NB4 (cell line): ENCODE measurements at regions not wholly inside any gene's neighbourhood (a gene's known extent, or its start where the extent isn't known, plus 50 kb on each side); places are given as distances from the start of the nearest gene placed in this dataset.

Source experiments
- DNase-seq: peaks from one replicate; pipeline ENCODE4 v3.0.0; 2010; ENCODE audit warnings: low read depth
- H3K4me3 ChIP-seq: one replicate; pipeline ENCODE4 v1.5.1; 2011; ENCODE audit warnings: mild to moderate bottlenecking, low read depth, low read length, moderate library complexity
- MYC ChIP-seq: IDR thresholded peaks from 2 replicates; pipeline ENCODE4 v1.6.1; 2011; ENCODE audit warnings: low read depth, low read length
- POLR2A ChIP-seq: IDR thresholded peaks from 2 replicates; pipeline ENCODE4 v1.6.1; 2011; ENCODE audit warnings: mild to moderate bottlenecking; ENCODE audit not compliant: insufficient read length; ENCODE audit errors: extremely low read depth
- TF ChIP-seq, protein P1 (sequence below): IDR thresholded peaks from 2 replicates; pipeline ENCODE4 v1.6.1; 2011; ENCODE audit warnings: low read depth, low read length
- TF ChIP-seq, protein P2 (sequence below): IDR thresholded peaks from one replicate; pipeline ENCODE4 v1.5.1; 2012; ENCODE audit warnings: low read depth, low read length

DNA sequence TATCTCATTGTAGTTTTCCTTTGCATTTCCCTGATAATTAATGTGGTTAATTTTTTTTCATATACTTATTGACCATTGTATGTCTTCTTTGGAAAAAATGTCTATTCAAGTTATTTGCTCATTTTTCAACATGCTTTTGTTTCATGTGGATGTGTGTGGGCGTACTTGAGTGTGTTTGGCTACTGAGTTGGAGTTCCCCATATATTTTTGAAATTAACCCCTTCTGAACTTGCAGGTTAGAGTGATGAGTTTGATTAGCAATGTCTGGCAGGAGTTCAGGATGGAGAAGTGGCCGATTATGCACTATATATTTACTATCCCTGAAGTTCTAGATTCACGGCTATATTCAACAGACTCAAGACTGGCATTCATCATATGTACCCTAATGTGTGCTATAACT lies 250.4 kb upstream of the TTC14 start:
- H3K4me3 ChIP-seq = no peak overlapping the region
- TF ChIP-seq, protein P1, sequence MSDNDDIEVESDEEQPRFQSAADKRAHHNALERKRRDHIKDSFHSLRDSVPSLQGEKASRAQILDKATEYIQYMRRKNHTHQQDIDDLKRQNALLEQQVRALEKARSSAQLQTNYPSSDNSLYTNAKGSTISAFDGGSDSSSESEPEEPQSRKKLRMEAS = no peak
- TF ChIP-seq POLR2A = no peak
- TF ChIP-seq MYC = no peak
- TF ChIP-seq, protein P2, sequence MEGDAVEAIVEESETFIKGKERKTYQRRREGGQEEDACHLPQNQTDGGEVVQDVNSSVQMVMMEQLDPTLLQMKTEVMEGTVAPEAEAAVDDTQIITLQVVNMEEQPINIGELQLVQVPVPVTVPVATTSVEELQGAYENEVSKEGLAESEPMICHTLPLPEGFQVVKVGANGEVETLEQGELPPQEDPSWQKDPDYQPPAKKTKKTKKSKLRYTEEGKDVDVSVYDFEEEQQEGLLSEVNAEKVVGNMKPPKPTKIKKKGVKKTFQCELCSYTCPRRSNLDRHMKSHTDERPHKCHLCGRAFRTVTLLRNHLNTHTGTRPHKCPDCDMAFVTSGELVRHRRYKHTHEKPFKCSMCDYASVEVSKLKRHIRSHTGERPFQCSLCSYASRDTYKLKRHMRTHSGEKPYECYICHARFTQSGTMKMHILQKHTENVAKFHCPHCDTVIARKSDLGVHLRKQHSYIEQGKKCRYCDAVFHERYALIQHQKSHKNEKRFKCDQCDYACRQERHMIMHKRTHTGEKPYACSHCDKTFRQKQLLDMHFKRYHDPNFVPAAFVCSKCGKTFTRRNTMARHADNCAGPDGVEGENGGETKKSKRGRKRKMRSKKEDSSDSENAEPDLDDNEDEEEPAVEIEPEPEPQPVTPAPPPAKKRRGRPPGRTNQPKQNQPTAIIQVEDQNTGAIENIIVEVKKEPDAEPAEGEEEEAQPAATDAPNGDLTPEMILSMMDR = no peak
- DNase-seq = no peak

DNA sequence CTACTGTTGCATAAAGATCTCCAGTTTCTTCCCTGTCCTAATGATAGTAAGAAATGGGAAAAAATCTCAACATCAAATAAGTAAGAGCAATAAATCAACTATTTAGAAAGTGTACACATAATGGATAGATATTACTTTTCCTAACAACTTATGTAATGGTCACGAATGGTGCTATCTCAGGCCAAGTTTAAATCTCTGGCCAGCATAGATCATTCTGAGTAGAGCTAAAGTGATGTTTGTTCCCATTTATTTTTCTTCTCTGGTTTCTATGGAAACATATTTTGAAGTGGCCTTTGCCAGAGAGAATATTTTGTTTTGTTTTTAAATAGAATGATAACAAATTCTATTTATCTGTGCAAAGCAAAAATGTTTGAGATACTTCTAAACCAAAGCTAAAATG lies 249.7 kb upstream of the TTC14 start:
- TF ChIP-seq POLR2A (no peak), MYC (no peak)
- TF ChIP-seq, protein P2 = no peak
- TF ChIP-seq, protein P1 = no peak
- no peak overlapping the region for H3K4me3 ChIP-seq
- no peak for DNase-seq

DNA sequence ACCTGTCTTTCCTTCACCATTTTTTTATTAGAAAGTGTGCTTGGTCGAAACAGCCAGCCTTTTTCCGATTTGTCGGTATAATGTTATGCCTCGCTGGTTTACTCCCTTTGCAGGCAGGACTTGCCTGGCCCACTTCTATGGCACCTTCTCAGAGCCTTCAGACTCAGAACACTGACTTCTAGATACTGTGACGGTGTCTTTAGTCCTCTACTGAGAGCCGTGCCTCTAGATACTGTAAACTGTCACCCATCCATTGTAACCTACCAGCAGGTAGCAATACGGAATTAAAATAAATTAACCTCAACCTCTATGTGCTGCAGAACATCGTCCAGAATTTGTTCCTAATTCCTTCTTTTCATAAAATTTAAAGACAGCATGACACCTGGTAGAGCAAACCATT lies 247.7 kb upstream of the TTC14 start:
- TF ChIP-seq, protein P1 = no peak
- no peak for TF ChIP-seq POLR2A
- TF ChIP-seq MYC = no peak
- TF ChIP-seq, protein P2 = no peak
- no peak for DNase-seq
- H3K4me3 ChIP-seq = no peak overlapping the region

DNA sequence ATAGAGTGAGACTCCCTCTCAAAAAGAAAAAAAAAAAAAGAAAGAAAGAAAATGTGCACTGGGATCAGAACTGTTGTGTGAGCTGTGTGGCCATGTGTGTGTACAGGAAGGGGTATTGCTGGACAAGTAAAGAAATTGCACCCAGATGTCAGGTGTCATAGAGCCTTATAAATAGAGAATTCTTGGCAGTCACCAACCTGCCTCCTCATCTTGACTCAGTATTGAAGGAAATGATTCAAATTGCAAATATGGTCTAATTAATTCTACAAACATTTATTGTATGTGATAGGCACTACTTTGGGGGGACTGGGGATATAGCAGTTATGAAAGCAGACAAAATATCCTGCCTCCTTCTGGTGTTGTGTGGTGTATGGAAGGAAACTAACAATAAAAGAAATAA lies 243.8 kb upstream of the TTC14 start:
- no peak for TF ChIP-seq MYC
- no peak for TF ChIP-seq POLR2A
- TF ChIP-seq, protein P1 = no peak
- TF ChIP-seq, protein P2 = no peak
- DNase-seq = no peak
- no peak overlapping the region for H3K4me3 ChIP-seq

DNA sequence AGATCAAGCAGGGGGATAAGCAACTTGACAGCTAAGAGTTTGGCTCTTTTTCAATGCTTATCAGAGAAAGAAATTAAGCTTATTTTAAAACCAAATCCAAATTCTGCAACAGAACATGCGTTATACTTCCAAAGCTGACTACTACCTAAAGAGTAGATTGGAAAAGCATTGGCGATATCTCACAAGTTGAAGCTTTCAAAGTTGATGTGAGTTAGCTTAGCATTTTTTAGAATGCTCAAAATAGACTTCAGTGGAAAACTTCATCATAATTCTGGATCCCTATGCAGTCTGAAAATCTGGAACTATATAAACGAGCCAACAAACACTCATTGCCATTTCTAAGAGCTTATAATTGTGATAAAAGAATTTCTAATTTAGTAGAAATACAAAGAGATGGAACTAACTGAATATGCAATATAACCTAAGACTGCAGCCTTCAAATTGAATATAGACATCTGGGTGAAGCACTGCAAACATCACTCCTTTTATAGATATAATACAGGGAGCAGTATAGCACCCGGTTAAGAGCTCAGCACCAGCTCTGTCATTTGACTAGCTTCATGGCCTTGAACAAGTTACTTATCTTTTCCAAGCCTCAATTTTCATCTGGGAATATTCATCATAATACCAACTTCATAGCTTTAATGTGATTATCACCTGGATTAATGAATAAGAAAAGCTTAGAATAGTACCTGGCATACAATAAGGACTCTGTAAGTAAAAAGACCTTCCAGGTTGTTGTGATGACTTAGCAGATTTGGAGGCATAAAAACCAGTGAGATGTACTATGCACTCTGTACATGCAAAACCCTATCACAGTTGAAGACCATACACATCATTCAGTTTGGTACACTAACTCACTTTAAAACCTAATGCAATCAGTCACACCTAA lies 242.7 kb upstream of the TTC14 start:
- TF ChIP-seq, protein P1 = no peak
- TF ChIP-seq POLR2A = no peak
- no peak for TF ChIP-seq MYC
- DNase-seq = no peak
- no peak overlapping the region for H3K4me3 ChIP-seq

DNA sequence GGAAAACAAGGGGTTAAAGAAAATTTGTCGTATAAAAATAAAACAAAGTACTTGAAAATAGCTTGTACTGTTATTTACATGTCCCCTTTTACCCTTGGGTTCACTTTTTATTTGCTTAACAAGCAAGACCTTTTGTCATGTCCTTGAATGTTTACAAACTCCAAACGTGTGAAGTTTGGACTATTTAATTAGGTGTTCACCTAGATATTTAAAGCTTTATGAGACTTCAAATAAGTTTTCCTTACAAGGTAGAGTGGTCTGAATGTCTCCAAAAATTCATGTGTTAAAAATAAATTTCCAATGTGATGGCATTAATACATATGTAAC lies 242.0 kb upstream of the TTC14 start:
- TF ChIP-seq, protein P1 = no peak
- no peak for TF ChIP-seq MYC
- TF ChIP-seq POLR2A = no peak
- H3K4me3 ChIP-seq = no peak overlapping the region
- no peak for DNase-seq
